Fibroblast of upper back skin (primary cell): ENCODE measurements at regions not wholly inside any gene's neighbourhood (a gene's known extent, or its start where the extent isn't known, plus 50 kb on each side); places are given as distances from the start of the nearest gene placed in this dataset.

ENCODE experiments used
- DNase-seq: peaks from one replicate; pipeline ENCODE4 v3.0.0-alpha.2; 2013

DNA sequence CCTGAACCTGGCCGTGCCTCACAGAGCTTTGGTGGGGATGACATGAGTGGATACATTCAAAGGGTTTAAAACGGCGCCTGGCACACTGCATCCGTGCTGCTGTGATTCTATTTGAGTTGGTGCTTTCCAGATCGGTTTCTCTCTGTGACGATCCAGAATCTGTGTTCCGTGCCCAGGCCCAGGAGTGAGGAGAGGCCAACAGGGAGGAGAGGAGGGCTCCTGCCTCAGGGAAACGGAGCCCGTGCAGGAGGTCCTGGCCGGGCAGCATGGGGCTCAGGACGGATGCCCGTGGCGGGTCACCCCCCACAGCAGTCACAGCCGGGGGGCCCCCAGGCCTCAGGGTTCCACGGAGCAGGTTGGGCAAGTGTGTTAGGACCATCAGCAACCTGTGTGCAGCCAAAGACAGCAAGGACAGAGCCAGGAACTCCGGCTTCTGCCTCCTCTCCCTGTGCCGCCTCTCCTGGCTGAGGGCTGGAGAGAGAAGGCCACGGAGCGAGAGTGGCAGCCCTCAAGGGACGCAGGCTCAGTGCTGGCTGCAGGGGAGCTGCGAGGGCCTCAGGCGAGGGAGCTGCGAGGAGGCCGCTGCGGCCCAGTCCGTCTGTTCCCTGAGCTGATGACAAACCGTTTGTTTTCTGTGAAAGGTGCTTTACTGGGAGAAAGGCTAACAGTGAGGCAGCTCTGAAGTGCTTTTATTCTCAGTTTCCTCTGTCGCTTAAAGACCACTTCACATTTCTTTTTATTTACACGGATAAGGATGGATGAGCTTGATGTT, 99.3 kb downstream of the METRNL start:
- DNase-seq: no peak

DNA sequence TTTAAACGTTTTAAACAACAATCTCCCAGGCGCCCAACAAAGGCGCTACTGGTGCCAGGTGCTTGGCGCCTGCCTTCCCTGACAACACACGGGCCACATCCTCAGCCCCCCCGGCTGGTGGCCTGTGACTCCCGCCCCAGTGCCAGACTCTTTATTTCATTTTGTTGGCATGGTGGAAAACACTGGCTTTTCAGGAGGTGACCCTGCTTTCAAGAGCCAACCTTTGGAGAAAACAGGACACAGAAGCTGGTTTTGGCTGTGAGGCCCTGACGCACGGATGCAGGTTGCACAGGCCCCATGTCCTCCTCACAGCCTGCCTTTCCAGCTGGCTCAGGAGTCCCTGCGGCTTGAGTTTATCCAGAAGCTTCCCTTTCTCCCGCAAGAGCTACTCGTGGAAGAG, 100.0 kb downstream of the METRNL start:
- no peak for DNase-seq

DNA sequence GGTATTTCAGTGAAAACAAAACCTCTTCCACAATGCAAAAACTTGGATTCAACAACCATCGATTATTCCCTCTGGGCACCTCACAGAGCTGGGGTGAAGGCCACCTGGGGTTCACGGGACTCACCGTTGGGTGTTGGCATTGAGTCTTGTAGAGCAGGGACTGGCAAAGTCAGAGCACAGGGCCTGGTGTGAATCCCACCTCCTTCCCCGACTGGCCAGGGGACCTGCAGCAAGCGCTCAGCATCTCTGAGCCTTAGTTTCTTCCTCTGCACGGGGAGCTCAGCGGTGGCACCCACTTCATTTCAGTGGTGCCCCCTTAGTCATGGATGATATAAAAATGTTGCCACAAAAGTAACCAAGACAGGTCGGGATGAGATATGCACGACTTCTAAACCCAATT, 100.4 kb downstream of the METRNL start:
- DNase-seq: no peak

DNA sequence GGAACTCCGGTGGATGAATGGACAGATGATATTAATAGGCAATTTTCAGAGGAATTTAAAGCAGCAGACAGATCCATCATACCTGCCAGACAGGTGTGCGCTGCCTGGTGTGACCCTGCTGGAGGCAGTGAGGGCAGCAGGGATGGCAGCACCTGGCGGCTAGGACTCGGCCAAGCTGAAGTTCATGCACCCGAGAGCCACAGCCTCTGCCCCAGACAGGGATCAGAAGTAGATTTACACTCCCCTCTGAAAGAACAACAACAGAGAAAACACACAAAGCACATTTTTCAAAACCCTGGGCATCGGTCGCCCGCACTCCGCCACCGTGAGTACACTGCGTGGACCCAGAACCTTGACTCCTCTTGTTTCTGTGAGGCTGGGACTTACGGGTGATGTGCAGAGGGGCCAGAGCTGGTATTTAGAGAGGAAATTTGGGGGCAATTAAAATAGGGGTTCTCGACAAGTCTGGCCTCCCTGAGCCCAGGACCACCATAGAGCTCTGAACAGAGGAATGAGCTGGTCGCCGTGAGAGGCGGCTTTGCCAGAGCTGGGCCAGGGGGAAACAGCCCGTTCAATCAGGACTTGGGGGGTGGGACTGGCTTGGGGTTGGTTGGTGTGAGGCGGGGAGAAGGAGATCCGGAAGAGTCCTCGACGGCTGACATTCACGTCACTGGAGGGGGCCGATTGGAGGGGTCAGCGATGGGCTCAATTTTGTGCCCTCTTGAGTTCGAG, 101.0 kb downstream of the METRNL start:
- no peak for DNase-seq

DNA sequence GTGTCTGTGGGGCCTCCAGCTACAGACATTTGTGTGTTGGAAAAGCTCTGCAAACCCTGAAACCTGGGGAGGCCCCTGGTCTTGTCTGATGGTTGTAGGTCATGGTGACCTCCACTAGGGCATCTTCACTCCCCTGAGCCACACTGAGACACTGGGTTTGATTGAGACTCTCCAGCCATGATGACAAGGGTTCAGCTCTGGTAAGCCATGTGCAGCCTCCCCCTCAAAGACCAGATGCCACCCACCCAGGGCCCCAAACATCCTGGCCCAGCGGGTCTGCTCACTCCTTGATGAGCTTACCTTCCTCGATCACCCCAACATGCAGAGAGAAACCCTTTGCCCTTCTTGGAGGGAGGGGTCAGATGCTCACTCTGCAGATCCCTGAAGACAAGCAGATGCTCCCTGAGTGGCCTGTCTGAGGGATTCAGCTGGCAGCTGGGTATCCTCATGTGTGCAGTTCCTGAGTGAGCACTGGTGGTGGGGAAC, 101.6 kb downstream of the METRNL start:
- no peak for DNase-seq

DNA sequence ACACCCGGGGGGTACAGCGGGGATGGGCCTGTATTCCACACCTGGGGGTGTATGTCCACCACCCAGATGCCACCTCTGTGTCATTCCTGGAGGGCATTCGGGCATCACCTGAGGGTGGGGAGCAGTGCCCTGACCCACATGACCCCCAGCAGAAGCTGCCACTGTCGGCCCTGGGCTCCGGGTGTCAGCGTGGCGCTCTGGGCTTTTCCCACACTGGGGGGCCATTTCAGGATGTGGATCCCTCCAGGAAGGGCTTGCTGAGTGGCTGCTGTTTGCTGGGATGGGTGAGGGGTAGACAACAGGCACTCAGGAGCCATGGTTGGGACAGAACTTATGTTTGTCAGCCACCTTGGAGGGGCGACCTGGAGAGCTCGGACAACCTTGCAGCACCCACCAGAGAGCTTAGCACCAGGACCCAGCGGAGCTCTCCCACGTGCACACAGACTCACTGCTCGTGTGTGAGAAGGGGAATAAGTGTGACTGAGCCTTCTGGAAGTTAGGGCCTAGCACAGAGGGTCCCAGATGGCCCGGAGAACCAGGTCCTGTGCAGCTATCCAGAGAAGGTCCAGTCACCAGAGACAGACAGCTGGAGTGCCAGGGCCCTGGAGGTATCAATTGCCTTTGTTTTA, 102.7 kb downstream of the METRNL start:
- DNase-seq: no peak

DNA sequence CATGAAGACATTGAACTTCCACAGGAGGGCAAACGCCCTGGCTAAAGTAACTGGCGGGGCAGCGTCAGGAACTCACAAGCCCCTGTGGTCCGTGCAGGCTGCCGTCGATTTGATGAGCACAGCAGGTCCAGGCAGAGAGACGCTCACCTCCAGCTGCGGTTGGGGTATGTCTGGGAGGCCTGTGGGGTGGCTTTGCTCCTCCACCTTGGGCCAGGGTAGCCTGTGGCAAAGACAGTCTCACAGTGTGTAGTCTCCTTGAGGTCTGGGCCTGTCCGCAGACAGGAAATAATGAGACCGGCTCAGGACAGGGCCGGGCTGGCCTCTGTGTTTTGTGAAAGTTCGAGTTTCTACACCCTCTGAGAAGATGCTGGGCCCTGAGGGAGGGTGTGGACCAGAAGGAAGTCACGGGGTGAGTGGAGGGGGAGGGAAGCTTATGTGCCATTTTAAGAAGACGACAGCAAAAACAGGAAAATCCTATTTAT, 103.3 kb downstream of the METRNL start:
- DNase-seq: no peak

DNA sequence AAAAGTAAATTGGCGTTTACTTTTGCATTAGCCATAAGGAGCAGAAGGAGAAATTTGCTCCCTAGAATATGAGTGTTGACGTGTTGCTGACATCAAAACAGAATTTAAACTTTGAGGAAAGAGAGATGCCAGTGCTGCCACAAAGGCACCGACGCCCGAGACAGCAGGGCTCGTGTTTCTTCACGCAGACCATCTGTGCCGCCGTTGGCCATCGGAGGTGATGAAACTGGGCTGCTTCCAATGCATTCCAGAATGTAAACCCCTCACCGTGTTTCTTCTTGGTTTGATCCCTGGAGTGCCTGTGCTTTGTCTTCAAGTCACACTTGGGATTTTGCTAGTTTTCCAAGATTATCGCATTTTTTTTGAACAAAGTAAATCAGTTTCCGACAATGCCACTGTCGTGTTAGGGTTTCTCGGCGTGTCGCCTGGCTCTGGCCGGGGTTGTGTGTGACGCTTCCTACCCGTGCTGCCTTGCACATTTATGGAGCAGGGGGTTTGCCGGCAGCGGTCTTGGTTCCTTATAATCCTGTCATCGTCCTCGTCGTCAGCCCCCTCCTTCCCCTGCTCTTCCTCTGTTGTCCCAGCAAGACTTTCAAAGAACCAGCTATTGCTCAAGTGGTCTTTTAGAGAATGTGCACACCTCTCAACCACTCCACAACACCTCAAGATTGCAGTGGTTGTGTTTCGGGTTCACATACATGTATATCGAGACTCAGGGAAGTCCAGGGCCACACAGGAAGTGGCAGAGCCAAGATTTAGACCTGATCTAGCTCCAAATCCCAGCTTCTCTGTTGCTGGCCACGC, 103.9 kb downstream of the METRNL start:
- no peak for DNase-seq

DNA sequence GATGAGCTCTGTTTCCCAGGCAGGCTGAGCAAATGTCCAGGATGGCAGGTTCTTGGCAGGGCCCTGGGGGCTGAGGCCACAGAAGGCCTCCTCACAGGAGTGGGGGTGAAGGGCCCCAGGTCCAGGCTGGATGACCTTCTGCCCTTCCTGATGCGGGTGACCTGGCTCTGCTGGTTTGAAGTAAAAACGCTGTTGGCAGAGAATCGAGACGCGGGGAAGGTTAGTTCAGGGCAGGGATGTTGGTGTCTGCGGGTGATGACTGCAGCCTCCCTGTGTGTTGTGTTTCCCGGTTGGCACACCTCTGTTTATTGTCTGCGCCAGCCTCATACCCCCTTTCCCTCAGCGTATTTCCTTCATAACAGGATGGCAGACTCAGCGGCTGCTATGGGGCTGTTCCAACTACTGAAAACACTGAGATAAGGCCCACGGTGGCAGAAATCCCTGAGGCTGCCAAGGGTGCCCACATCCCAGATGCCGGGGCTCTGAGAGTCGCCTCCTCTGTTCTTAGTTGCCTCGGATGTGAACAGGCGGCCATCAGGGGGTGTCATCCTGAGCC, 104.6 kb downstream of the METRNL start:
- no peak for DNase-seq

DNA sequence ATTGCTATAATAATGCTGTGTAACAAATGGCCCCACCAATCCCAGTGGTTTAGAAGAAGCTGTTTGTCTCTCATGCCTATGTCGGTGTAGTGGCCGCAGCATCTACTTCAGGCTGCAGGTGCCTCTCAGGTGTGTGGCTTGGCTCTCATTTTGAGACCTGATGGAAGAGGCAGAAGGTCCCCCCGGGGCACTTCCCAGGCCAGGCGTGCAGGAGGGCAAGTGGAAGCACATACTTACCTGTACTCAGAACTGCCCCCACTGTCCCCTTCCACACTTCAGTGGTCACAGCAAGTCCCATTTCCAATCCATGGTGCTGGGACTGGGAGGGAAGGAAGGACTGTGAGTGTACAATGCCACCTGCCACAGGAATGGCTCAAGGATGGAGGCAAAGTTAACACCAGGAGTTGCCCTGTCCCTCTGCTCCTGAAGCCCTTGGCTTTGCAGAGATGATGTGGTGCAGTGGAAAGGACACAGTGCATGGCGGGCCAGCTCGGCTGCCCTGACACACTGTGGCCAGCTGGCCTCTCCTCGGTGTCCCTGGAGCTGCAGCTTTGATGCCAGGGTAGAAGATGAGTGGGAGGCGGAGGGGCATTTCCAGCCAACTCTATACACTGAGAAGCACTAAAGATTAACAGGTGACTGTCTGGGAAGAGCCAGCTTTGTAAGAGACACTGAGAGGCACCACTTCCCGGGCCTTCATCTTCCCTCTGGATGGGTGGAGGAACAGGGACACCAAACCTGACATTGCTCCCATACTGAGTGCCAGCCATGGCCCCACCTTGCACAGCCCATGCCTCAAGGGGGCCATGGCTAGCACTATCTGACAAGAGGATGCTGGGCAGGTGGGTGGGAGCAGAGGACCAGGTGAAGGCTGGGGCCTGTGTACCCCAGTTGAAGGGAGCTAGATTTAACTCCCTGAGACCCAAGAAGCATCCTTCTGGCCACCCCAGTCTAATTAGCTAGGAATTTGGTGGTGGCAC, 105.9 kb downstream of the METRNL start:
- DNase-seq: no peak

DNA sequence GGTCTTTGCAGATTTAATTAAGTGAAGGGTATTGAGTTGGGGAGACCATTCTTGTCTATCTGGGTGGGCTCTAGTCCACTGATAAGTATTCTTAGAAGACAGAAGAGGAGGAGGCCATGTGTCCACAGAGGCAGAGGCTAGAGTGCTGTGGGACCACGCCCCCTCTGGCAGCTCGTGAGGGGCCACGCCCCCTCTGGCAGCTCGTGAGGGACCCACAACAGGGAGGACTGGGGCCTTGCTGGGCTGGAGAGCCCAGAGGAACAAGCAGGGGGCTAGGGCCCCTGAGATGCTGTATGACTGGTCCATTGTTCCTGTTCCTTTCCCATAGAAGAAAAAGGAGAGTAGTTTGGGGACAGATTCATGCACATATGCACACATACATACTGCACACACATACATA, 106.8 kb downstream of the METRNL start:
- no peak for DNase-seq

DNA sequence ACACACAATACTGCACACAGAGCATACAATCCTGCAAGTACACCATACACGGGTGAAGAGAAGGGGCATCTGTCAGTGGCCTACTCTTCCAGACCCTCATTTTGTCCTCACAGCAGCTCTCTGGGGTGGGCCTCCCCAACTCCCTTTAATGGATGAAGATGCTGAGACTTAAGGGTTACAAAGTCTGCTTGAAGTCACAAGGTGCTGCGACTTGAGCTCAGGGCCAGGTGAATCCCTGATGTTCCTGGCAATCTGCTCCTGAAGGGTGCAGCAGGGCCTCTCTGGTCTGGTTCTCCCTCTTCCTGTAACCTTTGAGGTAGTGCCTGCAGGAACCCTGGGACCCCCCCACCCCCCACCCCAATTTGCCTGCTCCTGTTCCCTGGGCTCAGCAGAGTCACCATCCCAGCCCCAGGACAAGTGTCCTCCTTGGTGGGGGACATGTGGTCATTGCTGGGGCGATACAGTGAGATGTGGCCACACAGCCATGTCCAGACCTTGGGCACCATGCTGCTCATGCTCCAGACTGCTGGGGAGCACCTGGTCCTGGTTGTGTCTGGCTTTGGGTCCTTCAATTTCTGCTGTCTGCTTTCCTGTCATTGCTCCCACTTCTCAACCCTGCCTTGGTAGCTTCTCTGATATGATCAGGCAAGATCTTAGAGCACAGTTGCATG, 107.5 kb downstream of the METRNL start:
- DNase-seq: no peak

DNA sequence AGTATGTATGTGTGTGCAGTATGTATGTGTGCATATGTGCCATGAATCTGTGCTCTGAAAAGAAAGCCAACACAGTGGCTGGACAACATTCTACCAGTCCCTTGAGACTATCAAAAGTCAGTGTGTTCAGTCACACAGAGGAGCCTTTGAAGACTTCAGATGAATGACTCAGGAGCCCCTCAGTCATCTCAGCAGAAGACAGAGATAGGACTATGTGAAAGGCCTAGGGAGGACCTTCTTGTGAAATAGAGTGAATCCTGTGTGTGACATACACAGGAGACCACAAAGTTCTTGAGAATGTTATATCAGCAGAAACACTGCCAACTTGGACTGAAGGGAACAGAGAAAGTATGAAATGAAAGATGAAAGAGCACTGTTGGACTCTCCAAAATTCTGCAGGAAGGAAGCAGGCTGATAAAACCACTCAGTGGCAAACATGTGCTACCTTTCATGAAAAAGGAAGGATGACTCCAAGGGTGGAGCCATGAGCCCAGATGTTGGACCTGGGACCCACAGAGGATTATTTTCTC, 108.4 kb downstream of the METRNL start:
- no peak for DNase-seq

DNA sequence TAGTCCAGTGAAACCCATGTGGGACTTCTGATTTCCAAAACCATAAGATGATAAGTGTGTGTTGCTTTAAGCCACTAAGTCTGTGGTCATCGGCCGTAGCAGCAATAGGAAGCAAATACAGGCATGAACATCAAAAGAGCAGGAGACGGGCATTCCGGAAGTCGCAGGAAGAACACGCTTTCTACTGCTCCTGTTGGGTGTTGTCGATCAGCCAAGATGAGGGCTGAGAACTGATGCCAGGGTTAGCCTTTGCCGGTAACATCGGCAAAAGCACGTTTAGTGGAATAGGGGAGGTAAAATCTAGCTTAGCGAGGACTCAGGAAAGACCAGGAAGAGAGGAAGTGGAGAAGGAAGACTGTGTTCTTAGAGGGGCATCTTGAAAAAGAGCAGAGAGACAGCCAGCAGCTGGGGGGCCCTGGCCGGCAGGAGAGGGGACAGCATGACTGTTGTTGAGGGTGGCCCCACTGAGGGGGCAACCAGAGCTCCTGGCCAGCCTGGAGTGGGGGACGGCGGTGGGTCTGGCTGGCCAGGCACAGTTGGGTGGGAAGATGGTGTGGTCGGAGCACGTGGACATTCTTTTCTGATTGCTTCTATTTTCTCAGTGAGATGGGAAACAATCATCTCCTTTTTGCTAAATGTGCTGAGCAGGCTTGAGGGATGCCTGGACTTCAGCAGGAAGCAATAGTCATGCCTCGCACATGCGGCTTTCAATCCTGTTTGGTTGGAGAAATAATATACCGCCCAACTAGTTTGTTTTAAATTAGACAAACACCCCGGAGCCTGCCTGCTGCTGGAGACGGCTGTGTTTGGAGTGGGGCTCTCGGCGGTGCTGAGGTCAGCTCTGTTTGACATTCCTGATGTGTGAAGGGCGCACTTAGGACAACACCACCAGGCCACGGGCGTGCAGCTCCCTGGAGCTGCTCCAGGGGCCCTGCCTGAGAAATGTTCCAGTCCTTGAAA, 109.9 kb downstream of the METRNL start:
- DNase-seq: peak; percentile 67

DNA sequence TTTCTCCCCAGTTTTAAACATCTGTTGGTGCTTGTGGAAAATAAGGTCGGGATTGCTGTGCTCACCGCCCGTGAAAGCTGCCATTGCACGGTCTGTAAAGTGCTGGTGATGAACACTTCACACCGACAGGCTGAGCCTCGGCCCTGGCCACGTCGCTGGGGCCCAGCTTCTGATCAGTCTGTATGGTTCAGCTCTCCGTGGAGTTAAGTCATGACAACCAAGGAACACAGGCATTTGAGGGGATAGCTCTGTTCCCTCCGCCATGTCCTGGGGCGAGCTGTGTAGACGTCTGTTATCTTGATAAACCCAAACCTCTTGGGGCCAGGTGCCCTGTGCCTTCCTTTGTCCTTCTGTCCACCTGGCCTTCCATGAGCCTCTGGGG, 110.6 kb downstream of the METRNL start:
- no peak for DNase-seq

DNA sequence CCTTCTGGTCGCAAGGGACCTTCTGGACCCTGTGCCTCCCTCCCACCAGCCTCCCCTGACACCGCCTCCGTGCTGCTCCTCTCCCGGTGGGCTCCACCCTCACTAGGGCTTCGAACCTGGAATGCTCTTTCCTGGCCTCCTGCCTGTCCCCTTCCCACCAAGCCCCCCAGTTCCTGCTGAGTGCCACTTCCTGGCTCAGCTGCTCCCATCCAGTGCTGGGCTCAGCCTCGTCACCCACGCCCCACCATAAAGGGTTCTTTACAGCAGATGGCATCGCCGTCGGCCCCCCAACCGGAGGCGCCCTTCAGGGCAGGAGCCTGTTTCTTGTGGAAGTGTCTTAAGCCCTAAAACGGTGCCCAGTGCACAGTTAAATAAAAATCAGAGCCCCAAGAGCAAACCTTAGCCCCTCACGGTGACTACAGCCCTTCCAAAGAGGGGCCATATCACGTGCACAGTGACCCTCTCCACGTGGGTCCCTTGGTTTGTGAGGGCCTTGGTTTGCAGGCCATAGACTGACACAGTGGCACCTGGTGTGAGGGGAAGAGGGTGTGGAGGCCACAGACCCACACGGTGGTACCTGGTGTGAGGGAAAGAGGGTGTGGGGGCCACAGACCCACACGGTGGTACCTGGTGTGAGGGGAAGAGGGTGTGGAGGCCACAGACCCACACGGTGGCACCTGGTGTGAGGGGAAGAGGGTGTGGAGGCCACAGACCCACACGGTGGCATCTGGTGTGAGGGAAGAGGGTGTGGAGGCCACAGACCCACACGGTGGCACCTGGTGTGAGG, 111.4 kb downstream of the METRNL start:
- no peak for DNase-seq

DNA sequence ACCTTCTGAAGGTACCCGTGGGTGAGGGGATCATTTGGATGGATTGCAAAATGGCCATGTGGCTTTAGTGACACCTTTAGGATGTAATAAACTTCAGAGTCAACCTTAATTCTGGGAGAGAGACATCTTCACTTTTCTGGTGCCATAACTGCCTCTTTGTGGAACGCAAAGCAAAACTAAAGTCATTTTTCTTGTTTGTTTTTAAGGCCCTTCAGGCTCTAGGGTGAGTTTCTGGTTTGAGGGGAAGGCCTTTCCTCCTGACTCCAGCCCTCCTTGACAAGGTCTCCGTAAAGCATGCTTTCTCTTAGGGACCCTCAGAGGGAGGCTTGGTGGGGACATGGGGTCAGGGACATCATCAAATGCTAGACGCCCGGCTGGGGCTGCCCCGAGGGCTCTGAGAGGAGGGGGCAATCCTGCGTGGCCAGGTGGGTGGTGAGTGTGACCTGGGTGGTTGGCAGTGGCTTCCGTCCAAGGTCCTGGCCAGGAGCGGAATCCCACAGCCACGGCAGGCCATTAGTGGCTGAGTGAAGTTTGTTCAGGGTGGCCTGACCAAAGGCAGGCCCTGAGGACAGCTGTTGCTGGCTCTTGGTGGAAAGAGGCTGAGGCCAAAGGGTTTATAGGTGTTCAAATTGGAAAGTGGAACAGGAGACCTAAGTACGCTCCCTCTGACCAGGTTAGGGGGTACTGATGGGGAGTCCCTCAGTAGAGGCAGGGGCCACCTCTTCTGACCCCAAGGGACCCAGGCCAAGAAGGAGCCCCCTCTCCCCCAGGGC, 112.2 kb downstream of the METRNL start:
- DNase-seq: no peak
